ENCODE measurements at regions not wholly inside any gene's neighbourhood (a gene's known extent, or its start where the extent isn't known, plus 50 kb on each side); places are given as distances from the start of the nearest gene placed in this dataset.

GRCh38 chr18:25819746-25820363 is 270.6 kb downstream of the SS18 start:
- DNase-seq: no peak
- H3K27ac ChIP-seq: no peak overlapping the region
- in situ Hi-C loops (cut with MboI): no loop called here
- no peaks in the 10 kb centered on the region for H3K9me3 ChIP-seq (ENCODE audit: low read depth)
- no peaks in the 10 kb centered on the region for H3K4me1 ChIP-seq (ENCODE audit: insufficient read depth)
- H3K79me2 ChIP-seq (ENCODE audit: insufficient read depth): no peaks in the 10 kb centered on the region
- no peaks in the 10 kb centered on the region for H3K27me3 ChIP-seq (replicated peaks; ENCODE audit: insufficient read depth)
- no peaks in the 10 kb centered on the region for H3F3A ChIP-seq (ENCODE audit: insufficient read depth)
- WGBS, 2 experiments (ENCODE audit: low coverage in 1 of 2, low lambda C conversion rate in 2 of 2, missing lambda C conversion rate in 2 of 2): 93 to 100% methylated on average over 1 of the region's 1 CpG
- H3K4me3 ChIP-seq: no peak overlapping the region
- no peak overlapping the region for H2AFZ ChIP-seq
- no peak overlapping the region for H3K4me2 ChIP-seq (ENCODE audit: unreplicated experiment)
- no peaks in the 10 kb centered on the region for H3K9me2 ChIP-seq (ENCODE audit: insufficient read depth)
- no peak overlapping the region for H3K9ac ChIP-seq
- TF ChIP-seq EZH2phosphoT487 (IDR thresholded peaks at IDR 0.05; ENCODE audit: insufficient read depth, low read depth) (no peak), EZH2 (IDR thresholded peaks at IDR 0.05; ENCODE audit: insufficient read depth, poor library complexity, severe bottlenecking) (no peak)
- H4K20me1 ChIP-seq (ENCODE audit: insufficient read depth): no peaks in the 10 kb centered on the region
- no peaks in the 10 kb centered on the region for H3K36me3 ChIP-seq (ENCODE audit: low read depth)

GRCh38 chr18:25818505-25818904 is 271.9 kb downstream of the SS18 start:
- WGBS, 2 experiments (ENCODE audit: low coverage in 1 of 2, low lambda C conversion rate in 2 of 2, missing lambda C conversion rate in 2 of 2): 89 to 91% methylated on average over 6 of the region's 6 CpGs
- no peaks in the 10 kb centered on the region for H3K9me3 ChIP-seq (ENCODE audit: low read depth)
- H3K4me2 ChIP-seq (ENCODE audit: unreplicated experiment): no peak overlapping the region
- H3K9ac ChIP-seq: no peak overlapping the region
- H3K4me3 ChIP-seq: no peak overlapping the region
- H3F3A ChIP-seq (ENCODE audit: insufficient read depth): no peaks in the 10 kb centered on the region
- H3K27me3 ChIP-seq (replicated peaks; ENCODE audit: insufficient read depth): no peaks in the 10 kb centered on the region
- no peaks in the 10 kb centered on the region for H4K20me1 ChIP-seq (ENCODE audit: insufficient read depth)
- no peak overlapping the region for H3K27ac ChIP-seq
- H3K79me2 ChIP-seq (ENCODE audit: insufficient read depth): no peaks in the 10 kb centered on the region
- no peak for TF ChIP-seq EZH2phosphoT487 (IDR thresholded peaks at IDR 0.05; ENCODE audit: insufficient read depth, low read depth)
- TF ChIP-seq EZH2 (IDR thresholded peaks at IDR 0.05; ENCODE audit: insufficient read depth, poor library complexity, severe bottlenecking): no peak
- in situ Hi-C loops (cut with MboI): no loop called here
- H3K36me3 ChIP-seq (ENCODE audit: low read depth): no peaks in the 10 kb centered on the region
- H2AFZ ChIP-seq: no peak overlapping the region
- no peaks in the 10 kb centered on the region for H3K9me2 ChIP-seq (ENCODE audit: insufficient read depth)
- H3K4me1 ChIP-seq (ENCODE audit: insufficient read depth): no peaks in the 10 kb centered on the region
- no peak for DNase-seq

- H3K9me3 ChIP-seq (ENCODE audit: low read depth): no peaks in the 10 kb centered on the region
- TF ChIP-seq EZH2phosphoT487 (IDR thresholded peaks at IDR 0.05; ENCODE audit: insufficient read depth, low read depth) (no peak), EZH2 (IDR thresholded peaks at IDR 0.05; ENCODE audit: insufficient read depth, poor library complexity, severe bottlenecking) (no peak)
- H2AFZ ChIP-seq: no peak overlapping the region
- no peak overlapping the region for H3K27ac ChIP-seq
- in situ Hi-C loops (cut with MboI): no loop called here
- DNase-seq: no peak
- no peaks in the 10 kb centered on the region for H3K27me3 ChIP-seq (replicated peaks; ENCODE audit: insufficient read depth)
- H3F3A ChIP-seq (ENCODE audit: insufficient read depth): no peaks in the 10 kb centered on the region
- no peaks in the 10 kb centered on the region for H3K9me2 ChIP-seq (ENCODE audit: insufficient read depth)
- WGBS, 2 experiments (ENCODE audit: low coverage in 1 of 2, low lambda C conversion rate in 2 of 2, missing lambda C conversion rate in 2 of 2): 86 to 88% methylated on average over 5 of the region's 5 CpGs
- H4K20me1 ChIP-seq (ENCODE audit: insufficient read depth): no peaks in the 10 kb centered on the region
- H3K4me3 ChIP-seq: no peak overlapping the region
- no peak overlapping the region for H3K4me2 ChIP-seq (ENCODE audit: unreplicated experiment)
- no peaks in the 10 kb centered on the region for H3K4me1 ChIP-seq (ENCODE audit: insufficient read depth)
- H3K79me2 ChIP-seq (ENCODE audit: insufficient read depth): no peaks in the 10 kb centered on the region
- H3K9ac ChIP-seq: no peak overlapping the region
- H3K36me3 ChIP-seq (ENCODE audit: low read depth): no peaks in the 10 kb centered on the region
Observed at GRCh38 chr18:25817546-25818237, 272.7 kb downstream of the SS18 start.

- TF ChIP-seq EZH2 (IDR thresholded peaks at IDR 0.05; ENCODE audit: insufficient read depth, poor library complexity, severe bottlenecking): no peak
- TF ChIP-seq EZH2phosphoT487 (IDR thresholded peaks at IDR 0.05; ENCODE audit: insufficient read depth, low read depth): no peak
- H3K27ac ChIP-seq: no peak overlapping the region
- no peaks in the 10 kb centered on the region for H3K9me3 ChIP-seq (ENCODE audit: low read depth)
- H3K9me2 ChIP-seq (ENCODE audit: insufficient read depth): no peaks in the 10 kb centered on the region
- WGBS, 2 experiments (ENCODE audit: low coverage in 1 of 2, low lambda C conversion rate in 2 of 2, missing lambda C conversion rate in 2 of 2): 18 to 19% methylated on average over 3 of the region's 3 CpGs
- in situ Hi-C loops (cut with MboI): no loop called here
- peaks cover 4% of the 10 kb centered on the region; the same call in 1 of the 2 replicates for H3K27me3 ChIP-seq (replicated peaks; ENCODE audit: insufficient read depth)
- peak; percentile 20 for DNase-seq
- H4K20me1 ChIP-seq (ENCODE audit: insufficient read depth): no peaks in the 10 kb centered on the region
- H2AFZ ChIP-seq: no peak overlapping the region
- H3K4me2 ChIP-seq (ENCODE audit: unreplicated experiment): no peak overlapping the region
- H3K79me2 ChIP-seq (ENCODE audit: insufficient read depth): no peaks in the 10 kb centered on the region
- no peak overlapping the region for H3K9ac ChIP-seq
- H3K4me1 ChIP-seq (ENCODE audit: insufficient read depth): no peaks in the 10 kb centered on the region
- H3F3A ChIP-seq (ENCODE audit: insufficient read depth): no peaks in the 10 kb centered on the region
- no peak overlapping the region for H3K4me3 ChIP-seq
- no peaks in the 10 kb centered on the region for H3K36me3 ChIP-seq (ENCODE audit: low read depth)
Observed at GRCh38 chr18:25815659-25816058, 274.8 kb downstream of the SS18 start.

All from GM23248 (cell line).